HCT116 (cell line): ENCODE measurements at regions not wholly inside any gene's neighbourhood (a gene's known extent, or its start where the extent isn't known, plus 50 kb on each side); places are given as distances from the start of the nearest gene placed in this dataset.

Source experiments
- ATAC-seq: fragments of 200-7000 bp; cut with Tn5 transposase; 2 replicates; pipeline ENCODE4 v1.9.1; 2020; ENCODE audit warnings: mild to moderate bottlenecking, moderate library complexity
- BruUV-seq: library from RNA; stranded (reverse); fragments of 400-500 nt; replicated peaks from 2 replicates; lab custom pipeline; 2021; lab: Mats Ljungman, UMichigan
- CTCF ChIA-PET: fragments of 300-600 bp; sonication (Branson Sonifier 250); formaldehyde crosslinking; loops from one replicate; lab custom pipeline; 2021; ENCODE audit warnings: antibody characterized with exemption; lab: Charles Lee
- POLR2A ChIA-PET: fragments of 300-600, 350-600 bp; sonication (Branson Sonifier 250); formaldehyde crosslinking; loops from one replicate; lab custom pipeline; 2021; ENCODE audit warnings: antibody characterized with exemption; lab: Charles Lee
- RAD21 ChIA-PET, 2 experiments: fragments of 300-600 bp; sonication (Branson Sonifier 250); formaldehyde crosslinking; loops; one replicate each; lab custom pipeline; 2023; ENCODE audit warnings: low total read pairs in 2 of 2; ENCODE audit not compliant: uncharacterized antibody in 2 of 2, unreplicated experiment in 2 of 2, low non-redundant PET in 1 of 2; lab: Charles Lee
- DNase-seq: peaks from one replicate; pipeline ENCODE4 v3.0.0-alpha.2; 2010; ENCODE audit warnings: low read depth, low spot score
- H2AFZ ChIP-seq: fragments of 200-600 bp; shearing (Covaris generic), sonication (generic); 2 replicates; pipeline ENCODE4 v1.6.1; 2017; ENCODE audit warnings: low read depth, mixed run types, mixed read lengths, antibody characterized with exemption, low read length; ENCODE audit not compliant: poor library complexity, severe bottlenecking
- H3K27ac ChIP-seq: 2 replicates; pipeline ENCODE4 v1.5.1; 2012; ENCODE audit warnings: low read depth, low read length
- H3K27me3 ChIP-seq: fragments of 200-600 bp; sonication (generic); 2 replicates; pipeline ENCODE4 v1.6.1; 2016; ENCODE audit warnings: mixed run types, low read length, mixed read lengths; ENCODE audit not compliant: insufficient read depth
- H3K36me3 ChIP-seq, 2 experiments: fragments of 200-500 bp in 1 of 2; fragments of 200-600 bp in 1 of 2; sonication (Bioruptor generic) in 1 of 2; sonication (generic) in 1 of 2; 2 replicates each; pipeline versions ENCODE4 v1.5.1 to v1.6.1; 2014 to 2016; ENCODE audit warnings: low read length in 2 of 2, inconsistent platforms in 1 of 2, mixed read lengths in 1 of 2, mixed run types in 1 of 2; ENCODE audit not compliant: insufficient read depth in 2 of 2, control insufficient read depth in 1 of 2
- H3K4me1 ChIP-seq, 2 experiments: fragments of 200-600 bp in 1 of 2; sonication (generic) in 1 of 2; 2 replicates each; pipeline versions ENCODE4 v1.5.1 to v1.6.1; 2012 to 2017; ENCODE audit warnings: low read length in 2 of 2, inconsistent platforms in 1 of 2, mild to moderate bottlenecking in 1 of 2, mixed read lengths in 1 of 2, mixed run types in 1 of 2, moderate library complexity in 1 of 2; ENCODE audit not compliant: insufficient read depth in 2 of 2, control insufficient read depth in 1 of 2
- H3K4me2 ChIP-seq: fragments of 200-600 bp; sonication (generic); 2 replicates; pipeline ENCODE4 v1.6.1; 2017; ENCODE audit warnings: mixed run types, low read length, mixed read lengths
- H3K4me3 ChIP-seq, 2 experiments: fragments of 200-600 bp in 1 of 2; sonication (generic) in 1 of 2; replicated peaks in 1 of 2; 2 replicates each; pipeline ENCODE4 v1.5.1; 2011 to 2016; ENCODE audit warnings: low read length in 2 of 2, control low read depth in 1 of 2, low read depth in 1 of 2, mild to moderate bottlenecking in 1 of 2, mixed read lengths in 1 of 2, mixed run types in 1 of 2
- H3K79me2 ChIP-seq: fragments of 200-600 bp; sonication (generic); 2 replicates; pipeline ENCODE4 v1.6.1; 2017; ENCODE audit warnings: mild to moderate bottlenecking, mixed run types, low read length, moderate library complexity, mixed read lengths; ENCODE audit not compliant: insufficient read depth
- H3K9ac ChIP-seq: fragments of 200-600 bp; sonication (generic); 2 replicates; pipeline ENCODE4 v1.6.1; 2016; ENCODE audit warnings: low read length, mixed read lengths
- H3K9me2 ChIP-seq: fragments of 200-600 bp; sonication (generic), shearing (Covaris generic); 2 replicates; pipeline ENCODE4 v1.6.1; 2017; ENCODE audit warnings: mixed run types, mild to moderate bottlenecking, moderate library complexity; ENCODE audit not compliant: insufficient read depth
- H3K9me3 ChIP-seq, 2 experiments: fragments of 200-500 bp in 1 of 2; fragments of 200-600 bp in 1 of 2; sonication (Bioruptor generic) in 1 of 2; sonication (generic) in 1 of 2; 2 replicates each; pipeline ENCODE4 v1.6.1; 2014 to 2017; ENCODE audit warnings: low read length in 2 of 2, mixed read lengths in 2 of 2, inconsistent platforms in 1 of 2, low read depth in 1 of 2, mild to moderate bottlenecking in 1 of 2, mixed run types in 1 of 2, moderate library complexity in 1 of 2; ENCODE audit not compliant: control insufficient read depth in 1 of 2, insufficient read depth in 1 of 2
- H4K20me1 ChIP-seq: fragments of 200-600 bp; sonication (generic), shearing (Covaris generic); 2 replicates; pipeline ENCODE4 v1.6.1; 2017; ENCODE audit warnings: mixed run types, mild to moderate bottlenecking, moderate library complexity; ENCODE audit not compliant: insufficient read depth
- CBX3 ChIP-seq: IDR thresholded peaks from 2 replicates; pipeline ENCODE4 v1.6.1; 2012; ENCODE audit warnings: low read depth
- EZH2phosphoT487 ChIP-seq: fragments of 200-600 bp; IDR thresholded peaks from 2 replicates; pipeline ENCODE4 v1.6.1; 2018; ENCODE audit warnings: antibody characterized with exemption, borderline replicate concordance
- POLR2A ChIP-seq: IDR thresholded peaks from 2 replicates; pipeline ENCODE4 v1.7.0; 2011; ENCODE audit warnings: borderline replicate concordance; ENCODE audit not compliant: insufficient read depth, insufficient read length; ENCODE audit errors: extremely low read depth
- RAD21 ChIP-seq: IDR thresholded peaks from 2 replicates; pipeline ENCODE4 v1.6.1; 2012; ENCODE audit warnings: low read depth, mild to moderate bottlenecking
- SIN3A ChIP-seq: IDR thresholded peaks from 2 replicates; pipeline ENCODE4 v1.6.1; 2012; ENCODE audit warnings: low read depth
- SP1 ChIP-seq: IDR thresholded peaks from 2 replicates; pipeline ENCODE4 v1.6.1; 2012; ENCODE audit warnings: low read depth
- SRF ChIP-seq: IDR thresholded peaks from 2 replicates; pipeline ENCODE4 v1.6.1; 2012; ENCODE audit warnings: low read depth
- TCF7L2 ChIP-seq: IDR thresholded peaks from 2 replicates; pipeline ENCODE4 v1.7.0; 2011; ENCODE audit warnings: borderline replicate concordance, inconsistent platforms; ENCODE audit not compliant: insufficient read depth, insufficient read length; ENCODE audit errors: extremely low read depth
- ZNF274 ChIP-seq: fragments of 200-500 bp; sonication (Bioruptor generic); IDR thresholded peaks from 2 replicates; pipeline ENCODE4 v1.6.1; 2014; ENCODE audit warnings: mild to moderate bottlenecking, low read depth, low read length, inconsistent platforms
- intact Hi-C: fragments of 100-400 bp; cut with micrococcal nuclease; formaldehyde crosslinking; loops from 2 replicates; pipeline ENCODE4 v1.10.0; 2022
- TF ChIP-seq, protein P1 (sequence below): IDR thresholded peaks from 2 replicates; pipeline ENCODE4 v1.6.1; 2012
- TF ChIP-seq, protein P2 (sequence below): IDR thresholded peaks from 2 replicates; pipeline ENCODE4 v1.6.1; 2011; ENCODE audit warnings: mild to moderate bottlenecking, low read length, moderate library complexity; ENCODE audit not compliant: insufficient replicate concordance; ENCODE audit errors: extremely low read depth

DNA sequence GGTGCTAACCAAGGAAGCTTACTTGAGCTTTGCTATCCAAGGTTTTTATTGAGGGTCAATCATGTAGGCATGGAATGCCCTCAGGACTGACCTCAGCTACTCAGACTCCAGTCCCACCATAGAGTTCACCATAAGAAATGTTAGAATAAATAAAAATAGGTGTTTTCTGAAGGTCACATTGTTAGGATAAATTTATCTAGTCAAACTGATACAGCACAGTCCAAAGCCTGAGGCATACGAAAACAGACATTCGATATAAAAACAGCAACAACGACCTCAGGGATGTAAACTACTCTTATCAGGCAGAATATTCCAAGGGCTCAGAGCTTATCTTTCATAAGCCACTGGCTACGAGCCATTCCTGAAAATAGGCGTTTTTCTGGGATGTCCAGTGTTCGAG lies 690.6 kb downstream of the MCTP2 start:
- no peak overlapping the region for H3K9ac ChIP-seq
- no peaks in the 10 kb centered on the region for H3K9me2 ChIP-seq
- no peak for DNase-seq
- no peaks in the 10 kb centered on the region; a peak in 1 of 4 replicates for H3K9me3 ChIP-seq
- no peak for ATAC-seq
- ChIA-PET RAD21 (no interaction called here), POLR2A (no interaction called here), CTCF (no interaction called here)
- TF ChIP-seq, protein P1, sequence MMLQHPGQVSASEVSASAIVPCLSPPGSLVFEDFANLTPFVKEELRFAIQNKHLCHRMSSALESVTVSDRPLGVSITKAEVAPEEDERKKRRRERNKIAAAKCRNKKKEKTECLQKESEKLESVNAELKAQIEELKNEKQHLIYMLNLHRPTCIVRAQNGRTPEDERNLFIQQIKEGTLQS: no peak
- TF ChIP-seq POLR2A (no peak), SRF (no peak), CBX3 (no peak), EZH2phosphoT487 (no peak), RAD21 (no peak), SIN3A (no peak), TCF7L2 (no peak)
- no peak overlapping the region for H3K27ac ChIP-seq
- H2AFZ ChIP-seq: no peak overlapping the region
- intact Hi-C loops: no loop called here
- H4K20me1 ChIP-seq: no peaks in the 10 kb centered on the region
- H3K4me1 ChIP-seq: no peaks in the 10 kb centered on the region
- no peaks in the 10 kb centered on the region for H3K79me2 ChIP-seq
- no peak overlapping the region for H3K4me2 ChIP-seq
- no peak overlapping the region for H3K4me3 ChIP-seq
- no peaks in the 10 kb centered on the region for H3K27me3 ChIP-seq
- no peaks in the 10 kb centered on the region for H3K36me3 ChIP-seq
- no TSS peak for BruUV-seq

DNA sequence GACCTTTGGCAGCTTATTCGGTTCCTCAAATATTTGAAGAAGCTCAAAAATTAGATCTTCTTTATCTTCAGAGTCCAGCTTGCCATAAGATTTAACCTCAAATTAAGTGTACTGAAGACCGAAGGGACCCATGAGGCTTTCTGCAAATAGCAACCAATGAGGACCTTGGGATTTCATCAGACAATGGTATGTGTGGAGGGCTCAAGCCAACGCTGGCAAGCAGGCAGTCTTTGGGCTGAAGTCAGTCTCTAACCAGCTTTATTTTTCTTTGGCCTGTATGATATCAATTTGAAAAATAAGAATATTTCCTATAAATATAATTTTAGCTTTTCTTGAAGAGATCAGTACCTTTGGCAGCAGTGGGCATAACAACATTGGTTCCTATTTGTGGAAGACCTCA lies 692.7 kb downstream of the MCTP2 start:
- Histone ChIP-seq H2AFZ (no peak overlapping the region), H3K4me2 (no peak overlapping the region)
- DNase-seq: no peak
- no peak for TF ChIP-seq SP1
- TF ChIP-seq ZNF274: no peak
- TF ChIP-seq, protein P2, sequence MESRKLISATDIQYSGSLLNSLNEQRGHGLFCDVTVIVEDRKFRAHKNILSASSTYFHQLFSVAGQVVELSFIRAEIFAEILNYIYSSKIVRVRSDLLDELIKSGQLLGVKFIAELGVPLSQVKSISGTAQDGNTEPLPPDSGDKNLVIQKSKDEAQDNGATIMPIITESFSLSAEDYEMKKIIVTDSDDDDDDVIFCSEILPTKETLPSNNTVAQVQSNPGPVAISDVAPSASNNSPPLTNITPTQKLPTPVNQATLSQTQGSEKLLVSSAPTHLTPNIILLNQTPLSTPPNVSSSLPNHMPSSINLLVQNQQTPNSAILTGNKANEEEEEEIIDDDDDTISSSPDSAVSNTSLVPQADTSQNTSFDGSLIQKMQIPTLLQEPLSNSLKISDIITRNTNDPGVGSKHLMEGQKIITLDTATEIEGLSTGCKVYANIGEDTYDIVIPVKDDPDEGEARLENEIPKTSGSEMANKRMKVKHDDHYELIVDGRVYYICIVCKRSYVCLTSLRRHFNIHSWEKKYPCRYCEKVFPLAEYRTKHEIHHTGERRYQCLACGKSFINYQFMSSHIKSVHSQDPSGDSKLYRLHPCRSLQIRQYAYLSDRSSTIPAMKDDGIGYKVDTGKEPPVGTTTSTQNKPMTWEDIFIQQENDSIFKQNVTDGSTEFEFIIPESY: no peak
- TF ChIP-seq, all 23 proteins: peak for 0
- ChIA-PET RAD21 (no interaction called here), POLR2A (no interaction called here), CTCF (no interaction called here)
- Histone ChIP-seq H3K4me3 (no peak overlapping the region), H3K27ac (no peak overlapping the region), H3K36me3 (no peaks in the 10 kb centered on the region), H3K4me1 (no peaks in the 10 kb centered on the region), H3K79me2 (no peaks in the 10 kb centered on the region), H3K9ac (no peak overlapping the region), H3K9me3 (peaks cover 0 to under 1% of the 10 kb centered on the region in 2 experiments; a peak in 1 of 4 replicates), H3K27me3 (no peaks in the 10 kb centered on the region), H4K20me1 (no peaks in the 10 kb centered on the region), H3K9me2 (no peaks in the 10 kb centered on the region)
- no peak for ATAC-seq
- BruUV-seq: no TSS peak
- intact Hi-C loops: no loop called here
